PFSK-1 (cell line): ENCODE measurements at regions not wholly inside any gene's neighbourhood (a gene's known extent, or its start where the extent isn't known, plus 50 kb on each side); places are given as distances from the start of the nearest gene placed in this dataset.

Experiments used
- SIN3A ChIP-seq: IDR thresholded peaks from 2 replicates; pipeline ENCODE4 v1.6.1; 2012; ENCODE audit warnings: mild to moderate bottlenecking, low read length, moderate library complexity, borderline replicate concordance; ENCODE audit not compliant: insufficient read depth
- TAF1 ChIP-seq: IDR thresholded peaks from 2 replicates; pipeline ENCODE4 v1.6.1; 2012; ENCODE audit warnings: low read length, control low read depth, borderline replicate concordance; ENCODE audit not compliant: insufficient read depth

DNA sequence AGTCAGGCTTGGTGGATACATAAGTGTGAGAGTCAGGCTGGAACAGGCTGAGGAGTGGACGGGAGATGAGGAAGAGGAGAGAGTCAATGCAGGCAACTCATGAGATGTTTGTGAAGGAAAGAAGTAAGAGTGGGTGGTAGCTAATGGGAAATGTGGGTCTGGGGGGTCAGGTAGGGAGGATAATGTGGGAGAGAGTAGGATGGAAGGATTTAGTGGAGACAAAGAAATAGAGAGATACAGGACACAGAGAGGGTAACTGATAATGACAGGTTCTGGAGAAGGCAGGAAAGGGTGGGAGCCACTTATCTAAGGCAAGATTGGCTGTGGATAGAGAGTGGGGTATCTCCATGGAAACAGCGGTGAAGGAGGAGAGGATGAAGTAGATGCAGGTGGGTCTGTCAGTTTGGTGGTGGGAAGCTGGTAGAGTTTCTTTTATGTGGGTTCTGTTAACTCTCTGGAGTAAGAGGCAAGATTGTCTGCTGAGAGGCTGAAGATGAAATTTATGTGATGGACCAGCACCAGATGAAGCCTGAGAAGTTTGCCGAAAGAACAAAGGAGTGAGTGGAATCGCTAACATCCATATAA is 190.6 kb upstream of the SPRED2 start:
- no peak for TF ChIP-seq SIN3A
- TF ChIP-seq TAF1 = no peak
